ENCODE measurements at regions not wholly inside any gene's neighbourhood (a gene's known extent, or its start where the extent isn't known, plus 50 kb on each side); places are given as distances from the start of the nearest gene placed in this dataset.

DNA sequence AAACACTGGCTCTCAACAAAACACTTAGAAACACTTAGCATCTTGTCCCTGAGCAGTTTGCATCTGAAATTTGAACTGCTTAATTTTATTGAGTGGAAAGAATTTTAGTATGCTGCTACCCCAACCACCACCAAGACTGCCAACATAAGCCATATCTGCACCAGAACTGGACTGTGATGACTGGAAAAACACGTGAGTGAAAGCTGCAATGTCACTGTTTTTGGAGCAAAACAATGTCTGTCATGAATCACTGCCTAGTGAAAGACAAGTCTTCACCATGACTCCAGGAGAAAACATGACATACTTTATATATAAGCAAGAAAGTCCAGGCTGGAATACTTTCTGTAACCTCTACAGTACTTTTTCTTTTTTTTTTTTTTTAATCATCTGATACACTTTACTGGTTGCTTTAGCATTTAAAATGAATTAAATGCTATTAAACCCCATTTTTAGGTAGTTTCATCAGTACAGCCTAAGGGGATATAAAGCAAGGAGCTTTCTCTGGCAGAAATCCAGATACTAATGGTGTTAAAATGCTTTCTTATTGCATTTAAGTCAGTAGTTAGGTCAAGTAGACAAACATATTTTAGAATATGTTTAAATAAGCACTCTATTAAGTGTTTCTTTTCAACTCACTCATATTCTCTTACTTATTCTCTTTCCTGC is 2129.4 kb upstream of the PIK3C3 start:
- TF ChIP-seq, protein P1, sequence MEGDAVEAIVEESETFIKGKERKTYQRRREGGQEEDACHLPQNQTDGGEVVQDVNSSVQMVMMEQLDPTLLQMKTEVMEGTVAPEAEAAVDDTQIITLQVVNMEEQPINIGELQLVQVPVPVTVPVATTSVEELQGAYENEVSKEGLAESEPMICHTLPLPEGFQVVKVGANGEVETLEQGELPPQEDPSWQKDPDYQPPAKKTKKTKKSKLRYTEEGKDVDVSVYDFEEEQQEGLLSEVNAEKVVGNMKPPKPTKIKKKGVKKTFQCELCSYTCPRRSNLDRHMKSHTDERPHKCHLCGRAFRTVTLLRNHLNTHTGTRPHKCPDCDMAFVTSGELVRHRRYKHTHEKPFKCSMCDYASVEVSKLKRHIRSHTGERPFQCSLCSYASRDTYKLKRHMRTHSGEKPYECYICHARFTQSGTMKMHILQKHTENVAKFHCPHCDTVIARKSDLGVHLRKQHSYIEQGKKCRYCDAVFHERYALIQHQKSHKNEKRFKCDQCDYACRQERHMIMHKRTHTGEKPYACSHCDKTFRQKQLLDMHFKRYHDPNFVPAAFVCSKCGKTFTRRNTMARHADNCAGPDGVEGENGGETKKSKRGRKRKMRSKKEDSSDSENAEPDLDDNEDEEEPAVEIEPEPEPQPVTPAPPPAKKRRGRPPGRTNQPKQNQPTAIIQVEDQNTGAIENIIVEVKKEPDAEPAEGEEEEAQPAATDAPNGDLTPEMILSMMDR (IDR thresholded peaks at IDR 0.05; ENCODE audit: low read length) = no peak
- no peak for TF ChIP-seq EZH2 (IDR thresholded peaks at IDR 0.05; ENCODE audit: borderline replicate concordance, low read length)
